Fibroblast of lung (primary cell): ENCODE measurements at regions not wholly inside any gene's neighbourhood (a gene's known extent, or its start where the extent isn't known, plus 50 kb on each side); places are given as distances from the start of the nearest gene placed in this dataset.

Experiments
- EZH2 ChIP-seq: IDR thresholded peaks from 2 replicates; pipeline ENCODE4 v1.5.1; 2012; ENCODE audit warnings: low read length, control low read depth, mild to moderate bottlenecking; ENCODE audit errors: missing control alignments
- TF ChIP-seq, protein P1 (sequence below), 2 donors: IDR thresholded peaks in 1 of 2; conservative IDR thresholded peaks in 1 of 2; 1 replicate in 1 of 2; 2 replicates in 1 of 2; pipeline ENCODE4 v1.5.1; 2011 to 2012; ENCODE audit warnings: low read length in 2 of 2, control low read depth in 1 of 2, inconsistent platforms in 1 of 2, low read depth in 1 of 2, mild to moderate bottlenecking in 1 of 2

DNA sequence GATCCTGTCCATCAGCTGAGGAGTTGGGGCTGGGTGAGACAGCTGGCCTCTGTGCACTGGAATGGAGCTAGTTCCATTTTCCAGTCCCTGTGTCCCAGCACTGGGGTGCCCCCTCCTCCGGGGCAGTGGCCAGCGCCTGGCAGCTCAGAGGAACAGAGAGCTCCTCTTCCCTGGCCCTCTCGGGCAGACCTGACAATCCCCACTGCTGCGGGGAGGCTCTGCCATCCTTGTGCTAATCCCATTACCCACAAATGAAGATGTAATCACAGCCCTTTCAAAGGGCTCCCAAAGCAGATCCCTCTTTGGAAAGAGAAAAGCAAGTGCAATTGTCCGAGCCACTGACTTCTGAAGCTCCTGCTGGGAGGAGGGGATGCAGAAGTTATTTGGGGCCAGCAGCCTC is 75.1 kb upstream of the MSX1 start:
- no peak for TF ChIP-seq EZH2
- TF ChIP-seq, protein P1, sequence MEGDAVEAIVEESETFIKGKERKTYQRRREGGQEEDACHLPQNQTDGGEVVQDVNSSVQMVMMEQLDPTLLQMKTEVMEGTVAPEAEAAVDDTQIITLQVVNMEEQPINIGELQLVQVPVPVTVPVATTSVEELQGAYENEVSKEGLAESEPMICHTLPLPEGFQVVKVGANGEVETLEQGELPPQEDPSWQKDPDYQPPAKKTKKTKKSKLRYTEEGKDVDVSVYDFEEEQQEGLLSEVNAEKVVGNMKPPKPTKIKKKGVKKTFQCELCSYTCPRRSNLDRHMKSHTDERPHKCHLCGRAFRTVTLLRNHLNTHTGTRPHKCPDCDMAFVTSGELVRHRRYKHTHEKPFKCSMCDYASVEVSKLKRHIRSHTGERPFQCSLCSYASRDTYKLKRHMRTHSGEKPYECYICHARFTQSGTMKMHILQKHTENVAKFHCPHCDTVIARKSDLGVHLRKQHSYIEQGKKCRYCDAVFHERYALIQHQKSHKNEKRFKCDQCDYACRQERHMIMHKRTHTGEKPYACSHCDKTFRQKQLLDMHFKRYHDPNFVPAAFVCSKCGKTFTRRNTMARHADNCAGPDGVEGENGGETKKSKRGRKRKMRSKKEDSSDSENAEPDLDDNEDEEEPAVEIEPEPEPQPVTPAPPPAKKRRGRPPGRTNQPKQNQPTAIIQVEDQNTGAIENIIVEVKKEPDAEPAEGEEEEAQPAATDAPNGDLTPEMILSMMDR (conservative IDR thresholded peaks at IDR 0.05 in 1 of 2, IDR thresholded peaks at IDR 0.05 in 1 of 2; ENCODE audit: low read depth in 1 of 2, low read length in 2 of 2), result no peak
